Psoas muscle (tissue), 7 donors: ENCODE measurements at regions not wholly inside any gene's neighbourhood (a gene's known extent, or its start where the extent isn't known, plus 50 kb on each side); places are given as distances from the start of the nearest gene placed in this dataset.
A peak's percentile ranks its signal among the peaks of the same experiment; 100 is the strongest.

ENCODE experiments used
- ATAC-seq, 4 donors: fragments of 200-7000 bp; cut with Tn5 transposase; one replicate each; pipeline ENCODE4 v1.9.1; 2020; ENCODE audit warnings: moderate library complexity in 3 of 4, mild to moderate bottlenecking in 2 of 4
- DNase-seq, 2 donors: peaks; one replicate each; pipeline ENCODE4 v3.0.0-alpha.2; 2020
- H3K27ac ChIP-seq: fragments of 200-600 bp; one replicate; pipeline ENCODE4 v1.8.0; 2022
- H3K27me3 ChIP-seq, 3 donors: fragments of 200-600 bp in 1 of 3; one replicate each; pipeline versions ENCODE4 v1.6.1 to v1.8.0; 2013 to 2022; ENCODE audit warnings: low read length in 2 of 3, mild to moderate bottlenecking in 2 of 3, moderate library complexity in 1 of 3; ENCODE audit not compliant: insufficient read depth in 3 of 3
- H3K36me3 ChIP-seq, 2 donors: fragments of 200-600 bp in 1 of 2; one replicate each; pipeline versions ENCODE4 v1.6.1 to v1.8.0; 2013 to 2022; ENCODE audit warnings: low read depth in 1 of 2, mild to moderate bottlenecking in 1 of 2, moderate library complexity in 1 of 2; ENCODE audit not compliant: insufficient read depth in 1 of 2
- H3K4me1 ChIP-seq: fragments of 200-600 bp; one replicate; pipeline ENCODE4 v1.8.0; 2022
- H3K4me3 ChIP-seq: fragments of 200-600 bp; one replicate; pipeline ENCODE4 v1.8.0; 2022; ENCODE audit warnings: mild to moderate bottlenecking
- H3K9me3 ChIP-seq: fragments of 200-600 bp; one replicate; pipeline ENCODE4 v1.8.0; 2022
- WGBS, 3 donors: extraction: QIAGEN DNeasy Blood & Tissue Kit; methylation state at CpG; one replicate each; pipeline versions ENCODE4 v1.1.6 to v1.1.7; 2013; 5-methylcytosine and 5-hydroxymethylcytosine counted together
- intact Hi-C, 2 donors: fragments of 100-400 bp; cut with DNase I; formaldehyde crosslinking; loops; one replicate each; pipeline versions ENCODE4 v1.11.0 to v1.14.2; 2022
- TF ChIP-seq, protein P1 (sequence below): fragments of 200-600 bp; IDR thresholded peaks from one replicate; pipeline ENCODE4 v1.8.0; 2022; ENCODE audit warnings: antibody characterized with exemption
- donor health status: healthy with polysubstance abuse.
- donor health status: DM: no; HTN: no; CAD: no; lungs with moderate emphysema.
- donor health status: Bipolar disorder and iron deficiency.
- donor health status: healthy.
- donor health status: DM: yes; HTN: yes; CAD: no.
- donor health status: DM: no; HTN: no; CAD: no.
- donor health status: DM: yes; HTN: yes; CAD: no.

DNA sequence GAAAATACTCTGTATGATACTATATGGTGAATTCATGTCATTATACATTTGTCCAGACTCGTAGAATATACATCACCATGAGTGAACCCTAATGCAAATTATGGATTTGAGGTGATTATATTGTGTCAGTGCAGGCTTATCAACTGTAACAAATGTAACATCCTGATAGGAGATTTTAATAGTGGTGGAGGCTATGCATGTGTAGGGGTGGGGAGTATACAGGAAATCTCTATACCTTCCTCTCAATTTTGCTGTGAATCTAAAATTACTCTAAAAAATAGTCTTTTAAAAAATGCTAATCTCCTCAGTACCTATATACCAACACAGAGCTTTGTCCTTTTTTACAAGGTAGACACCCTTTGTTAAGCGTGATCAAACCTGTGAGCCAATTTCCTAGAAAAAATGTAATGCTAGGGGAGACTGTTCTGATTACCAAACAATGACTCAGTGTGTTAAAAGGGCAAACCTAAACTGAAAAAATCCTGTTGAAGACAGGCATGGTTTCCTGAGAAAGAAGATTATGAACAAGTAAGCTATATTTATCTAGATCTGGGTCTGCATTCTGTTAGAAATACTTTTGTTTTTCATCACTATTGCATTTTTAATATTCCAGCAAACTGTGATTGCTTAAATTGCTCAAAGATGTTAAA lies 170.9 kb downstream of the DUSP6 start:
- Histone ChIP-seq H3K4me3 (no peak overlapping the region), H3K27me3 (no peaks in the 10 kb centered on the region), H3K9me3 (no peaks in the 10 kb centered on the region), H3K27ac (no peak overlapping the region), H3K4me1 (no peaks in the 10 kb centered on the region), H3K36me3 (no peaks in the 10 kb centered on the region)
- intact Hi-C loops, result loop anchor here in 1 of 2 donors (10.0 kb wide), 1 partner anchor 107 kb away; no protein-coding TSS in a partner anchor
- TF ChIP-seq, protein P1, sequence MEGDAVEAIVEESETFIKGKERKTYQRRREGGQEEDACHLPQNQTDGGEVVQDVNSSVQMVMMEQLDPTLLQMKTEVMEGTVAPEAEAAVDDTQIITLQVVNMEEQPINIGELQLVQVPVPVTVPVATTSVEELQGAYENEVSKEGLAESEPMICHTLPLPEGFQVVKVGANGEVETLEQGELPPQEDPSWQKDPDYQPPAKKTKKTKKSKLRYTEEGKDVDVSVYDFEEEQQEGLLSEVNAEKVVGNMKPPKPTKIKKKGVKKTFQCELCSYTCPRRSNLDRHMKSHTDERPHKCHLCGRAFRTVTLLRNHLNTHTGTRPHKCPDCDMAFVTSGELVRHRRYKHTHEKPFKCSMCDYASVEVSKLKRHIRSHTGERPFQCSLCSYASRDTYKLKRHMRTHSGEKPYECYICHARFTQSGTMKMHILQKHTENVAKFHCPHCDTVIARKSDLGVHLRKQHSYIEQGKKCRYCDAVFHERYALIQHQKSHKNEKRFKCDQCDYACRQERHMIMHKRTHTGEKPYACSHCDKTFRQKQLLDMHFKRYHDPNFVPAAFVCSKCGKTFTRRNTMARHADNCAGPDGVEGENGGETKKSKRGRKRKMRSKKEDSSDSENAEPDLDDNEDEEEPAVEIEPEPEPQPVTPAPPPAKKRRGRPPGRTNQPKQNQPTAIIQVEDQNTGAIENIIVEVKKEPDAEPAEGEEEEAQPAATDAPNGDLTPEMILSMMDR, result no peak
- 86 to 89% (median 88%) methylated on average over 2 of the region's 2 CpGs for WGBS, 3 donors
- DNase-seq, result no peak
- no peak for ATAC-seq

DNA sequence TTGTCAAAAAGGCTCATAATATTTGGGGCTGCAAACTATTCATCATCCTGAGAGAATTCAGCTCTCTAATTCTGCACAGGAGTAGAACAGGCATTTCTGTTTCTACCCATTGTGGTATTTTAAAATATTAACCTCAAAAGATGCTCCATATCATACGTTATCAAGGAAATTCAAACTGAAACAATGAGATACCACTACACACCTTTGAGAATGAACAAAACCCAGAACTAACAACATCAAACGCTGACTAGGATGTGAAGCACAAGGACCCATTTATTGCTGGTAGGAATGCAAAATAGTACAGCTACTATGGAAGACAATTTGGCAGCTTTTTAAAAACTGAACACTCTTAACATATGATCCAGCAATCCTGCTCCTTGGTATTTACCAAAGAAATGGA lies 171.8 kb downstream of the DUSP6 start:
- H3K4me3 ChIP-seq, result no peak overlapping the region
- H3K36me3 ChIP-seq, result no peaks in the 10 kb centered on the region
- no peaks in the 10 kb centered on the region for H3K9me3 ChIP-seq
- intact Hi-C loops, result loop anchor here in 1 of 2 donors (10.0 kb wide), 1 partner anchor 106 kb away; no protein-coding TSS in a partner anchor
- ATAC-seq, result no peak
- no peaks in the 10 kb centered on the region for H3K4me1 ChIP-seq
- no peak overlapping the region for H3K27ac ChIP-seq
- TF ChIP-seq, protein P1, result no peak
- no peak for DNase-seq
- no peaks in the 10 kb centered on the region for H3K27me3 ChIP-seq
- 70 to 73% (median 71%) methylated on average over 2 of the region's 2 CpGs for WGBS, 3 donors

GRCh38 chr12:89179983-89180382 lies 172.3 kb downstream of the DUSP6 start:
- H3K27me3 ChIP-seq, result no peaks in the 10 kb centered on the region
- peak in 2 of 4 donors; percentile 34 to 77 for ATAC-seq
- no peaks in the 10 kb centered on the region for H3K9me3 ChIP-seq
- intact Hi-C loops, result loop anchor here in 1 of 2 donors (10.0 kb wide), 1 partner anchor 105 kb away; no protein-coding TSS in a partner anchor
- no peaks in the 10 kb centered on the region for H3K36me3 ChIP-seq
- no peaks in the 10 kb centered on the region for H3K4me1 ChIP-seq
- DNase-seq, result no peak
- WGBS, 3 donors, result 11 to 30% (median 17%) methylated on average over 1 of the region's 1 CpG
- no peak overlapping the region for H3K4me3 ChIP-seq
- TF ChIP-seq, protein P1, result no peak
- no peak overlapping the region for H3K27ac ChIP-seq

GRCh38 chr12:89179245-89179644 lies 173.1 kb downstream of the DUSP6 start:
- Histone ChIP-seq H3K9me3 (no peaks in the 10 kb centered on the region), H3K36me3 (no peaks in the 10 kb centered on the region), H3K4me3 (no peak overlapping the region), H3K27me3 (no peaks in the 10 kb centered on the region), H3K27ac (no peak overlapping the region), H3K4me1 (no peaks in the 10 kb centered on the region)
- intact Hi-C loops, result no loop called here
- TF ChIP-seq, protein P1, result no peak
- DNase-seq (no peak), ATAC-seq (no peak)
- WGBS, 3 donors, result 49 to 56% (median 51%) methylated on average over 1 of the region's 1 CpG
